ENCODE measurements at regions not wholly inside any gene's neighbourhood (a gene's known extent, or its start where the extent isn't known, plus 50 kb on each side); places are given as distances from the start of the nearest gene placed in this dataset.

DNA sequence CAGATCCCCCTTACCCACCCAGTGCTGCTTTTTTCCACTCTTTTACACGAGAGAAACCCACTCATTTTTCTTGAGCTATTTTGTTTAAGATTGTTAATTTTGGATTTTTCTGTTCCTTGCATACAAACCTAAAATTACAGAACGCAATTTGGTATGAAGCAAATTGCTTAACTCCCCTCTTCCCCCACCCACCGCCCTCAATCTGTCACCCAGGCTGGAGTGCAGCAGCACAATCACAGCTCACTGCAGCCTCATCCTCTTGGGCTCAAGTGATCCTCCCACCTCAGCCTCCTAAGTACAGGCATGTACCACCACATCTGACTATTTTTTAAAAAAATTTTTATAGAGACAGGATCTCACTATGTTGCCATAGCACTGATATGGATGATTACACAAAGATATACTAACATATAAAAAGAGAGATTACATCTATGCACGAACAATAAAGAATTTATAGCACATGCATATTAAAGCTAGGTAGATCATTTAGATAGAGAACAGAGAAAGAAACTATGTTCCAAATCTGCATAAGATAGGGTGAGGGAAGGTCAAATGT is 203.6 kb downstream of the PIK3R1 start:
- ChIA-PET POLR2A (interaction anchor here (0.8 to 3.5 kb wide), 11 partner anchors 9 to 61 kb away, joined by 3 to 24 read pairs (median 4); no protein-coding TSS in a partner anchor), CTCF (ENCODE audit: low intra/inter-chr PET ratio) (no interaction called here)
- ATAC-seq (no peak), FAIRE-seq (no peak), DNase-seq (ENCODE audit: extremely low read depth in 1 of 4, low spot score in 3 of 4) (no peak)
- Histone ChIP-seq H2AFZ (ENCODE audit: low read depth, low read length) (peak overlapping the region; percentile 57), H3K4me3 (no peak overlapping the region), H3K79me2 (ENCODE audit: control insufficient read depth, insufficient read depth, low read length) (no peaks in the 10 kb centered on the region), H3K4me1 (replicated peaks in 1 of 2; ENCODE audit: control insufficient read depth in 2 of 2, insufficient read depth in 2 of 2, low read length in 2 of 2) (peaks cover 37 to 82% of the 10 kb centered on the region in 2 experiments), H3K36me3 (ENCODE audit: control insufficient read depth, insufficient read depth, low read length) (no peaks in the 10 kb centered on the region), H4K20me1 (replicated peaks; ENCODE audit: control insufficient read depth, insufficient read depth, low read length) (no peaks in the 10 kb centered on the region), H3K9ac (ENCODE audit: insufficient read depth in 1 of 2, low read depth in 2 of 2, low read length in 2 of 2) (peak overlapping the region in 1 of 2 experiments; percentile 69; a peak in 2 of 4 replicates), H3K27me3 (ENCODE audit: control insufficient read depth in 2 of 2, insufficient read depth in 2 of 2, low read length in 2 of 2) (no peaks in the 10 kb centered on the region), H3K9me1 (ENCODE audit: control insufficient read depth, insufficient read depth, low read length) (no peaks in the 10 kb centered on the region), H3K9me3 (replicated peaks; ENCODE audit: control insufficient read depth, insufficient read depth, low read depth, low read length) (no peaks in the 10 kb centered on the region), H3K4me2 (ENCODE audit: insufficient read depth, low read length) (peak overlapping the region; percentile 54; the same call in 1 of the 2 replicates), H3K27ac (ENCODE audit: extremely low read depth, low read depth, low read length) (peak overlapping the region; percentile 90)
- 50% methylated on average over 4 of the region's 4 CpGs for WGBS (ENCODE audit: insufficient coverage, low coverage, missing lambda C conversion rate)
- intact Hi-C loops (cut with micrococcal nuclease) = no loop called here
- in situ Hi-C loops (cut with MboI) = no loop called here
- TF ChIP-seq NCOA2 (IDR thresholded peaks at IDR 0.05; ENCODE audit: partially characterized antibody in 2 of 2) (peak in 1 of 2 experiments; percentile 35), ARNT (IDR thresholded peaks at IDR 0.05) (no peak), NCOA6 (IDR thresholded peaks at IDR 0.05) (0 out of 2 replicates have a peak, but pooled peaks have one; percentile 27), HDAC3 (IDR thresholded peaks at IDR 0.05; ENCODE audit: borderline replicate concordance, partially characterized antibody) (no peak), RFX1 (IDR thresholded peaks at IDR 0.05) (peak; percentile 16; the same call in 1 of the 2 replicates), HDAC1 (IDR thresholded peaks at IDR 0.05) (0 out of 4 replicates have a peak, but pooled peaks of 1 of the 2 experiments have one; percentile 37), XRCC3 (IDR thresholded peaks at IDR 0.05) (no peak), NFIC (IDR thresholded peaks at IDR 0.05) (0 out of 2 replicates have a peak, but pooled peaks have one; percentile 18), KDM1A (IDR thresholded peaks at IDR 0.05) (peak; percentile 63 to 67; a peak in 1 of 4 replicates), FOXA3 (CRISPR knock-in tag; conservative IDR thresholded peaks at IDR 0.05 in 1 of 2, IDR thresholded peaks at IDR 0.05 in 1 of 2) (peak in 1 of 2 experiments; percentile 63; a peak in 1 of 4 replicates)
- no TSS peak for BruUV-seq (replicated peaks)

All from K562 (cell line).